GM19023 (cell line): ENCODE measurements at regions not wholly inside any gene's neighbourhood (a gene's known extent, or its start where the extent isn't known, plus 50 kb on each side); places are given as distances from the start of the nearest gene placed in this dataset.
"Not testable (repeated sequence)": the region's sequence is repeated elsewhere in the genome, so short reads cannot be mapped to it uniquely, and the experiment has no call there.

Experiments used
- ATAC-seq: cut with Tn5 transposase; IDR thresholded peaks from one replicate; pipeline ENCODE4 v1.9.1; 2021; ENCODE audit warnings: mild to moderate bottlenecking, moderate library complexity; ENCODE audit not compliant: unreplicated experiment

- ATAC-seq = not testable (repeated sequence)
Measured at GRCh38 chr4:115194612-115195011, 81.2 kb upstream of the NDST4 start.

GRCh38 chr4:115190529-115190928 lies 77.1 kb upstream of the NDST4 start:
- no peak for ATAC-seq

- no peak for ATAC-seq
Measured at GRCh38 chr4:115187136-115187535, 73.7 kb upstream of the NDST4 start.

GRCh38 chr4:115179438-115180062 lies 66.1 kb upstream of the NDST4 start:
- ATAC-seq = not testable (repeated sequence)

- ATAC-seq = not testable (repeated sequence)
Measured at GRCh38 chr4:115178687-115179086, 65.3 kb upstream of the NDST4 start.

GRCh38 chr4:115171220-115171619 lies 57.8 kb upstream of the NDST4 start:
- ATAC-seq = no peak

- no peak for ATAC-seq
Measured at GRCh38 chr4:115165503-115165902, 52.1 kb upstream of the NDST4 start.
